ENCODE measurements at regions not wholly inside any gene's neighbourhood (a gene's known extent, or its start where the extent isn't known, plus 50 kb on each side); places are given as distances from the start of the nearest gene placed in this dataset.

GRCh38 chr2:89829828-89830227 lies 1138.4 kb downstream of the RPIA start:
- no peak for TF ChIP-seq CTCF (IDR thresholded peaks at IDR 0.05)
- TF ChIP-seq POLR2A (IDR thresholded peaks at IDR 0.05): no peak

All from uterus (tissue), 2 donors.